ENCODE measurements at regions not wholly inside any gene's neighbourhood (a gene's known extent, or its start where the extent isn't known, plus 50 kb on each side); places are given as distances from the start of the nearest gene placed in this dataset.

- no peak for TF ChIP-seq CTCF (IDR thresholded peaks at IDR 0.05; ENCODE audit: low read depth, low read length, poor library complexity, severe bottlenecking)
- TF ChIP-seq EZH2phosphoT487 (IDR thresholded peaks at IDR 0.05; ENCODE audit: borderline replicate concordance, low read length) = no peak
Measured at GRCh38 chr4:184329659-184330400, 112.2 kb upstream of the ENPP6 start.
